ENCODE measurements at regions not wholly inside any gene's neighbourhood (a gene's known extent, or its start where the extent isn't known, plus 50 kb on each side); places are given as distances from the start of the nearest gene placed in this dataset.

- Histone ChIP-seq H3K36me3 (ENCODE audit: control insufficient read depth, insufficient read depth, low read length) (no peaks in the 10 kb centered on the region), H3K4me3 (ENCODE audit: low read depth, low read length) (no peak overlapping the region), H3K27me3 (ENCODE audit: control insufficient read depth, insufficient read depth, low read length) (no peaks in the 10 kb centered on the region)
- TF ChIP-seq CTCF (IDR thresholded peaks at IDR 0.05; ENCODE audit: insufficient read depth, low read depth, low read length): no peak
- CTCF ChIA-PET: no interaction called here
- DNase-seq (ENCODE audit: low read depth): no peak
- POLR2A ChIA-PET: no interaction called here
Observed at GRCh38 chr9:118306801-118307200, 602.6 kb downstream of the TLR4 start.

GRCh38 chr9:118313965-118314364 lies 609.8 kb downstream of the TLR4 start:
- CTCF ChIA-PET: interaction anchor here (0.7 kb wide), 1 partner anchor 1623 kb away, joined by 3 read pairs; no protein-coding TSS in a partner anchor

DNA sequence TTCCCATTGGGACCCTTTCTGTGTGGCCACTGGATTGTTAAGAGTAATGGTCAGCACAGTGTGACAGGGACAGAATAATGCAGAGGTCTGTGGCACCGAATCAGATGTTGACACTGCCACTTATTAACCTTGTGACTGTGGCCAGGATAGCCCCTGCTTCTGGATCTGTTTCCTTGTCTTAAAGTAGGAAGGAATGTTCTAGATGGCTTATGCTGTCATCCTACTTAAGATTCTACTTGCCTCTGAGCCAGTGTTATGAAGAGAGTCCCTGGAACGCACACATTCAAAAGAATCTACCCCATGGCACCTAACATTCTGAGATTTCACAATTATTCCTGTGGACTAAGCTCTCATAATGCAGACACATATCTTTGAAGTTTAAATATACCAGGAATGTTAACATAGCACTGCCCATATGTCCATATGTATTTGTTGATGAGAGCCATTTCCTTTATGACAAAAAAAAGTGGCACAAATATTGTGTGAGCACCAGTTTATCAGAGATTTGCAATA lies 612.7 kb downstream of the TLR4 start:
- DNase-seq (ENCODE audit: low read depth): no peak
- ChIA-PET CTCF (no interaction called here), POLR2A (no interaction called here)
- no peak overlapping the region for H3K4me3 ChIP-seq (ENCODE audit: low read depth, low read length)
- no peaks in the 10 kb centered on the region for H3K36me3 ChIP-seq (ENCODE audit: control insufficient read depth, insufficient read depth, low read length)
- no peaks in the 10 kb centered on the region for H3K27me3 ChIP-seq (ENCODE audit: control insufficient read depth, insufficient read depth, low read length)
- TF ChIP-seq CTCF (IDR thresholded peaks at IDR 0.05; ENCODE audit: insufficient read depth, low read depth, low read length): no peak

More at GRCh38 chr9:118313965-118314364, 609.8 kb downstream of the TLR4 start:
- no peak overlapping the region for H3K4me3 ChIP-seq (ENCODE audit: low read depth, low read length)
- no peaks in the 10 kb centered on the region for H3K27me3 ChIP-seq (ENCODE audit: control insufficient read depth, insufficient read depth, low read length)
- no peak for DNase-seq (ENCODE audit: low read depth)
- no peak for TF ChIP-seq CTCF (IDR thresholded peaks at IDR 0.05; ENCODE audit: insufficient read depth, low read depth, low read length)
- POLR2A ChIA-PET: no interaction called here
- no peaks in the 10 kb centered on the region for H3K36me3 ChIP-seq (ENCODE audit: control insufficient read depth, insufficient read depth, low read length)

- POLR2A ChIA-PET: no interaction called here
- Histone ChIP-seq H3K27me3 (ENCODE audit: control insufficient read depth, insufficient read depth, low read length) (no peaks in the 10 kb centered on the region), H3K4me3 (ENCODE audit: low read depth, low read length) (no peak overlapping the region), H3K36me3 (ENCODE audit: control insufficient read depth, insufficient read depth, low read length) (no peaks in the 10 kb centered on the region)
- CTCF ChIA-PET: no interaction called here
- no peak for TF ChIP-seq CTCF (IDR thresholded peaks at IDR 0.05; ENCODE audit: insufficient read depth, low read depth, low read length)
- no peak for DNase-seq (ENCODE audit: low read depth)
Observed at GRCh38 chr9:118318770-118319431, 614.7 kb downstream of the TLR4 start.

- CTCF ChIA-PET: no interaction called here
- no peak overlapping the region for H3K4me3 ChIP-seq (ENCODE audit: low read depth, low read length)
- POLR2A ChIA-PET: no interaction called here
- no peaks in the 10 kb centered on the region for H3K27me3 ChIP-seq (ENCODE audit: control insufficient read depth, insufficient read depth, low read length)
- no peak for TF ChIP-seq CTCF (IDR thresholded peaks at IDR 0.05; ENCODE audit: insufficient read depth, low read depth, low read length)
- DNase-seq (ENCODE audit: low read depth): no peak
- H3K36me3 ChIP-seq (ENCODE audit: control insufficient read depth, insufficient read depth, low read length): no peaks in the 10 kb centered on the region
Observed at GRCh38 chr9:118321788-118322187, 617.6 kb downstream of the TLR4 start.

Data from BJ (cell line).